Chondrocyte (in vitro differentiated cells): ENCODE measurements at regions not wholly inside any gene's neighbourhood (a gene's known extent, or its start where the extent isn't known, plus 50 kb on each side); places are given as distances from the start of the nearest gene placed in this dataset.

Source experiments
- DNase-seq: peaks from one replicate; pipeline ENCODE4 v3.0.0; 2021; ENCODE audit warnings: mixed read lengths, low spot score
- H3K27ac Mint-ChIP-seq: one replicate; pipeline ENCODE4 v1.8.0; 2021; ENCODE audit warnings: mild to moderate bottlenecking, moderate library complexity, mixed read lengths; ENCODE audit not compliant: unreplicated experiment
- H3K27me3 Mint-ChIP-seq: 2 replicates; pipeline ENCODE4 v1.8.0; 2021; ENCODE audit warnings: low read depth, mixed read lengths
- H3K36me3 Mint-ChIP-seq: 2 replicates; pipeline ENCODE4 v1.8.0; 2021; ENCODE audit warnings: low read depth, mixed read lengths
- H3K4me1 Mint-ChIP-seq: 2 replicates; pipeline ENCODE4 v1.8.0; 2021; ENCODE audit warnings: low read depth, mild to moderate bottlenecking, mixed read lengths
- H3K4me3 Mint-ChIP-seq: one replicate; pipeline ENCODE4 v1.8.0; 2021; ENCODE audit warnings: mild to moderate bottlenecking, moderate library complexity, mixed read lengths; ENCODE audit not compliant: unreplicated experiment
- H3K9me3 Mint-ChIP-seq: 2 replicates; pipeline ENCODE4 v1.8.0; 2021; ENCODE audit warnings: low read depth, mixed read lengths
- CTCF ChIP-seq: fragments of 200-600 bp; sonication (generic); IDR thresholded peaks from 2 replicates; pipeline ENCODE4 v1.5.0; 2021; ENCODE audit warnings: antibody characterized with exemption, mild to moderate bottlenecking, moderate library complexity

DNA sequence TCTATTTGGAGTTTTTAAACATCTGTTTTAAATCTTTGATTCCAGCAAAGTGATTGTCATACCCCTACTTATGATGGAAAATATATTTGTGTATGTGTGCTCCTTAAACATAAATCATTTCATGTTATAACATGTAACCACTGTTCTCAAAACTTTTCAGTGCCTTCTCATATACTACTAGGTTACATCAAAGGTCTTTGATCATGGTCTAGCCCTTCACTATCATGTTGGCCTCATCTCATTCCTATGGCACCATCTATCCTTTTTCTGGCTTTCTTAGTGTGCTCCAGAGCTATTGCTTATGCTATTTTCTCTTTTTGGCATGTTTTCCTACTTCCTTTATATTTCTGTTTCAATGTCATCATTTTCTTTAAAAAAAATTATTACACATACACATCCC, 367.9 kb upstream of the SLC39A10 start:
- no peak overlapping the region for H3K4me3 Mint-ChIP-seq
- H3K27ac Mint-ChIP-seq, result no peak overlapping the region
- H3K4me1 Mint-ChIP-seq, result no peaks in the 10 kb centered on the region
- peaks cover 3% of the 10 kb centered on the region for H3K9me3 Mint-ChIP-seq
- peaks cover 6% of the 10 kb centered on the region for H3K27me3 Mint-ChIP-seq
- no peak for DNase-seq
- no peak for TF ChIP-seq CTCF
- H3K36me3 Mint-ChIP-seq, result no peaks in the 10 kb centered on the region

- no peak for DNase-seq
- H3K27ac Mint-ChIP-seq, result no peak overlapping the region
- H3K4me1 Mint-ChIP-seq, result no peaks in the 10 kb centered on the region
- no peaks in the 10 kb centered on the region for H3K9me3 Mint-ChIP-seq
- peaks cover 10% of the 10 kb centered on the region for H3K27me3 Mint-ChIP-seq
- no peaks in the 10 kb centered on the region for H3K36me3 Mint-ChIP-seq
- no peak for TF ChIP-seq CTCF
- H3K4me3 Mint-ChIP-seq, result no peak overlapping the region
Observed at GRCh38 chr2:195279840-195280427, 377.1 kb upstream of the SLC39A10 start.

DNA sequence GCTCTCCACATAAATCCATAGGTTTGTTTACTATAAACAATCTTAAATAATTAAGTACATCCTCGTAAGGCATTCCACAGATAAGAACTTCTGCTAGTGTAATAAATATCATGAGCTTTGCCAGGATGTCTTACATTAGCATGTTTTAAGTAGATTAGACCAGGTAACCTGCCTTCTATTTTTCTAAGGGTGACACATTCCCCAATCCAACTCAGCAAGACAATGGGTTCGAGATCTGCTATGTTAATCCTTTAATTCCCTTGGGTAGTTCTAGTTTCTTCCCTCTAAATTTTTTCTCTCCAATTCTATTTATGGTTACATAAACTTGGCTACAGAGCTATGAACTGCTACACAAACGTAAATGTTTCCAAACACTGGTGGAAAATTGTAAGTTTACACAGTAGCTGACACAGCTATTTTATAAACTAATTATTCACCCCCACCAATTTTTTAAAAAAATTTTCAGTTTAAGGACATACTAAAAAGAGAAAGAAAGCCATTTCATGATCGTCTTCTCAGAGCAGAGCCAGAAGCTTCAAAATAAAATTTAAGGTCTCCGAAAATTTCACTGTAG, 386.5 kb upstream of the SLC39A10 start:
- Mint-ChIP-seq H3K27me3 (peaks cover 7% of the 10 kb centered on the region), H3K36me3 (no peaks in the 10 kb centered on the region), H3K4me3 (no peak overlapping the region), H3K9me3 (peaks cover 10% of the 10 kb centered on the region), H3K27ac (no peak overlapping the region), H3K4me1 (no peaks in the 10 kb centered on the region)
- no peak for TF ChIP-seq CTCF
- no peak for DNase-seq

- peaks cover 11% of the 10 kb centered on the region for H3K9me3 Mint-ChIP-seq
- no peaks in the 10 kb centered on the region for H3K36me3 Mint-ChIP-seq
- DNase-seq, result no peak
- no peaks in the 10 kb centered on the region for H3K4me1 Mint-ChIP-seq
- no peak for TF ChIP-seq CTCF
- no peak overlapping the region for H3K27ac Mint-ChIP-seq
- H3K4me3 Mint-ChIP-seq, result no peak overlapping the region
- H3K27me3 Mint-ChIP-seq, result peaks cover 2% of the 10 kb centered on the region
Observed at GRCh38 chr2:195269220-195269619, 387.8 kb upstream of the SLC39A10 start.

- TF ChIP-seq CTCF, result no peak
- H3K9me3 Mint-ChIP-seq, result peaks cover 7% of the 10 kb centered on the region
- no peaks in the 10 kb centered on the region for H3K36me3 Mint-ChIP-seq
- no peak overlapping the region for H3K27ac Mint-ChIP-seq
- no peaks in the 10 kb centered on the region for H3K4me1 Mint-ChIP-seq
- H3K4me3 Mint-ChIP-seq, result no peak overlapping the region
- H3K27me3 Mint-ChIP-seq, result peaks cover 3% of the 10 kb centered on the region
- DNase-seq, result no peak
Observed at GRCh38 chr2:195257979-195258378, 399.0 kb upstream of the SLC39A10 start.
